AG10803 (cell line): ENCODE measurements at regions not wholly inside any gene's neighbourhood (a gene's known extent, or its start where the extent isn't known, plus 50 kb on each side); places are given as distances from the start of the nearest gene placed in this dataset.

ENCODE experiments used
- DNase-seq: peaks from one replicate; pipeline ENCODE4 v3.0.0; 2010; ENCODE audit warnings: low read depth
- H3K4me3 ChIP-seq: 2 replicates; pipeline ENCODE4 v1.5.1; 2011; ENCODE audit warnings: mild to moderate bottlenecking, low read length, control low read depth
- TF ChIP-seq, protein P1 (sequence below): conservative IDR thresholded peaks from 2 replicates; pipeline ENCODE4 v1.5.1; 2011; ENCODE audit warnings: mild to moderate bottlenecking, low read length, control low read depth, inconsistent platforms

GRCh38 chr6:98650941-98651340 is 183.4 kb upstream of the POU3F2 start:
- TF ChIP-seq, protein P1, sequence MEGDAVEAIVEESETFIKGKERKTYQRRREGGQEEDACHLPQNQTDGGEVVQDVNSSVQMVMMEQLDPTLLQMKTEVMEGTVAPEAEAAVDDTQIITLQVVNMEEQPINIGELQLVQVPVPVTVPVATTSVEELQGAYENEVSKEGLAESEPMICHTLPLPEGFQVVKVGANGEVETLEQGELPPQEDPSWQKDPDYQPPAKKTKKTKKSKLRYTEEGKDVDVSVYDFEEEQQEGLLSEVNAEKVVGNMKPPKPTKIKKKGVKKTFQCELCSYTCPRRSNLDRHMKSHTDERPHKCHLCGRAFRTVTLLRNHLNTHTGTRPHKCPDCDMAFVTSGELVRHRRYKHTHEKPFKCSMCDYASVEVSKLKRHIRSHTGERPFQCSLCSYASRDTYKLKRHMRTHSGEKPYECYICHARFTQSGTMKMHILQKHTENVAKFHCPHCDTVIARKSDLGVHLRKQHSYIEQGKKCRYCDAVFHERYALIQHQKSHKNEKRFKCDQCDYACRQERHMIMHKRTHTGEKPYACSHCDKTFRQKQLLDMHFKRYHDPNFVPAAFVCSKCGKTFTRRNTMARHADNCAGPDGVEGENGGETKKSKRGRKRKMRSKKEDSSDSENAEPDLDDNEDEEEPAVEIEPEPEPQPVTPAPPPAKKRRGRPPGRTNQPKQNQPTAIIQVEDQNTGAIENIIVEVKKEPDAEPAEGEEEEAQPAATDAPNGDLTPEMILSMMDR: no peak
- DNase-seq: no peak

DNA sequence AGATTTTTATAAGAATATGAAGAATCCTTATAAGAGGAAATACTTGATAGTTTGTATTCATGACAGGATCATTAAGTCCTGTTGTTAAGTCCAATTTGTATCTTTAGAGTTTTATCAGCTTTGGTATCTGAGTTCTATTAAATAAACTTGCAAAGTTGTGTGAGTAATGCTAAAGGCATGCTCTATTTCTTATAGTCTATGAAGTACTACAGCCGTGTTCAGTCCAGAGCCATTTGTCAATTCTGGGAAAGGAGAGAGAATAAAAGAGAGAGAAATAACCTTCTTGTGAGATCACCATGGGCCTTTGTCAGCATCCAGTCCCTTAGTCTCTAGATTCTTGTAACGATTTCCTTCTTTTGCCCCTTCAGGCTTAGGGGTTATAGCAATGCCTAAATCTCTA is 181.2 kb upstream of the POU3F2 start:
- no peak for DNase-seq
- TF ChIP-seq, protein P1: no peak
- no peak overlapping the region for H3K4me3 ChIP-seq

More at GRCh38 chr6:98650941-98651340, 183.4 kb upstream of the POU3F2 start:
- no peak overlapping the region for H3K4me3 ChIP-seq

DNA sequence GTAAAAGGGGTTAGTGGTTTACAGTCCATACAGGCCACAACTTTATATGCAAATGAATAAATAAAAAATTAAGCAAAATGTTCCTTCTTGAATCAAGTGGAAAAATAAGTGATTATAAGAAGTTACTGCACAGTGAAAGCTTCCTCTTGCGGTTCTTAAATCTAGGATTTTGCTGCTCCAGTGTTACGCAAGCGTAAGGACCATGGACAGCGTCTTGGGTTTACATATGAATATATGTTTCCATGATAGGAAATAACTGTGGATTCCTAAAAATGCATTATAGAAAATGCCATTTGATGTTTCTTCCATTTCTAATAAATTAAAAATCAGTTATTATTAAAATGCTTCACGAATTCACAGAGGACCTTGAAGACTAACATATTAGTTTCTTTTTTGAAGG is 176.6 kb upstream of the POU3F2 start:
- DNase-seq: peak; percentile 11
- TF ChIP-seq, protein P1: no peak
- H3K4me3 ChIP-seq: no peak overlapping the region

DNA sequence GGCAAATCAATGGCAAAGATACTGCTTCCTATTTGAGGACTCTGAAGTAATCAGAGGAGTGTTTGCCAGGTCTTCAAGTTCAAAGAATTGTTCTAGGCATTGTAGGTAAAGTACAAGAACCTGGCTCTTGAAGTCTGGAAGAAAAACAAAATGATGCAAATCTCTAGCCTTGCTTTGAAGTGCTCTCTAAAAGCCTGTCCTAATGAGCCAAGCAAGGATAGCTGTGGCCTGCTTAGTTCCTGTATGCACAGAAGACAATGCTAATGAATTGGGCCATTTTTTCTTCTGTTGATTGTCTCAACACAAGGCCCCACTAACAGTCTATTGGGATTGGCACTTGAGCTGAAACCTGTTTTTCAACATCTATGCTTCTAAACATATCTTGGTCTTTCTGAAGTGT is 165.0 kb upstream of the POU3F2 start:
- no peak overlapping the region for H3K4me3 ChIP-seq
- DNase-seq: no peak
- TF ChIP-seq, protein P1: no peak

DNA sequence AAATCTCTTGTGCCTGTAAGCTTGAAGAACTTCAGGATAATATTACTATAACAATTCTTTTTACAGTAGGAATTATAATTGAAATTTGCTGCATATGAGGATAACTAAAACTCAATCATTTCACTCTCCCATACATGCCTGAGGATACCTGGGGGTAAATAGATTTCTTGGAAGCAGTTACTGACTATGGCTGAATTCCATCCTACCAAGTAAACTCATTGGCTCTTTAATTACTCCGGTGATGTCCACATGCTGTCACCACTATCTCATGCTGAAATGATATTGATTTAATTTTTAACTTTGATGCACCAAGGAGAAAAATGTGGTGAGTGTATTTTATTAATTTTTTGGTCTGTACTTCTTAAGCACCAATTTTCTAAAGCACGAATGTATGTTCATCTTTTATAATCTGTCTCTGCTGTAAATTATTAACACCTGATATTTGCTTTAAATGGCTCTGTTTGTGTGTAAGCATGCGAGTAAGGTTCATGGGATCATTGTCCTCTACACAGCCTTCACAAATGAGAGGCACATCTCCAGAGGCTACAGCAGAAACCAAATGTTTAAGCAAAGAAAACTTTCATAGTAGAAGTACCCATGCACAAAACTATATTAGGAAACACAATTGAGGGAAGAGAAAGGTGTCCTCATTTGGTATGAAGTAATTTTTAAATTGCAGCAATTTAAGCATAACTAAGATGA is 164.2 kb upstream of the POU3F2 start:
- H3K4me3 ChIP-seq: no peak overlapping the region
- TF ChIP-seq, protein P1: no peak
- DNase-seq: no peak

DNA sequence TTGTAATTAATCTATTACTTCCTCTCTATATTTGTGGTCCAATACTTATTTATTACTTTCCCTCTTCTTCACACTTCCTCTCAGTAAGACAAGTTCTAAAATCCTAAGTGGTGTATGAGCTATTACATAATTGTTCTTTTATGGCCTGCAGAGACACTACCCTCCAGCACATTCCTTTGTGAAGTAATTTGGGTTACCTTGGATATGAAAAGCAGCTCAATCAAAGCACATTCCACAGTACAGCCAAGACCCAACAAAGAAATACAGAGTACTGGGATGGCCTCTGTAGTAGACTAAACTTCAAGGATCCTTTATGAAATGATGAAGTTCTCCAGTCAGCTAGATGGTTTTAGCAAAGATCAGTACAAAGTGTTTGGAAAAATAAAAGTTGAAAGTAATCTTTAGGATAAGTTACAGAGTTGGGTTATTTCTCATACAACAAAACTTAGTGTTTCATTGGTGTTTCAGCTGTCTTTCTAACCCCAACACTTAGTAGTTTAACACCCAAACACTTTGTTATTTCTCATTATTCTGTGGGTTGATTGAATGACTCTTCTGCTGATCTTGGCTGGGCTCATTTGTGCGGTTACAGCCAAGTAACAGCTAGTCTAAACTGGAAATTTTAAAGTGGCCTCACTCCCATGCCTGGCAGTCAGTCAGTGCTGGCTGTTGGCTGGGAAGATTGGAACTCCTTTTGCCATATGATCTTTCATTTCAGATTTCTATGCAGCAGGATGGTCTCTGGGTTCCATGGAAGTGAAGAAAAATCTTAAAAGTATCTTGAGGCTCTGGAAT is 161.5 kb upstream of the POU3F2 start:
- TF ChIP-seq, protein P1: no peak
- no peak overlapping the region for H3K4me3 ChIP-seq
- no peak for DNase-seq

DNA sequence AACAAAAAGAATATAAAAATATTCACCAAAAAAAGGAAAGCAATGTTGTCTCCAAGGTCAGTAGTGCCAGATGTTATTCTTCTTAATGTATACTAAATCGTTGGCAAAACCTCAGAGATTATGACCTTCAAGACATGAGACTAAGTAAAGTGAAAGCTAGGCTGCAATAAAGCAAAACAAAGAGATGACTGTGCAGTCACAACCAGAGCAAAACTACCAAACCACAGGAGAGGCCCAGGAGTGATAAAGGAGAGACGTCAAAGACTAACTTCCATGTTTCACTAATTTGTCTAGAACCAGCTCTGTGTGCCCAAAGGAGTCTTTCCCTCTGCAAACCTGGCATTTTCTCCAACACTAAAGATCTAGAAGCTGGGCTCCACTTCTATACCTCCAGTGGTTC is 155.9 kb upstream of the POU3F2 start:
- DNase-seq: no peak
- TF ChIP-seq, protein P1: no peak
- H3K4me3 ChIP-seq: no peak overlapping the region
